ENCODE measurements at regions not wholly inside any gene's neighbourhood (a gene's known extent, or its start where the extent isn't known, plus 50 kb on each side); places are given as distances from the start of the nearest gene placed in this dataset.

DNA sequence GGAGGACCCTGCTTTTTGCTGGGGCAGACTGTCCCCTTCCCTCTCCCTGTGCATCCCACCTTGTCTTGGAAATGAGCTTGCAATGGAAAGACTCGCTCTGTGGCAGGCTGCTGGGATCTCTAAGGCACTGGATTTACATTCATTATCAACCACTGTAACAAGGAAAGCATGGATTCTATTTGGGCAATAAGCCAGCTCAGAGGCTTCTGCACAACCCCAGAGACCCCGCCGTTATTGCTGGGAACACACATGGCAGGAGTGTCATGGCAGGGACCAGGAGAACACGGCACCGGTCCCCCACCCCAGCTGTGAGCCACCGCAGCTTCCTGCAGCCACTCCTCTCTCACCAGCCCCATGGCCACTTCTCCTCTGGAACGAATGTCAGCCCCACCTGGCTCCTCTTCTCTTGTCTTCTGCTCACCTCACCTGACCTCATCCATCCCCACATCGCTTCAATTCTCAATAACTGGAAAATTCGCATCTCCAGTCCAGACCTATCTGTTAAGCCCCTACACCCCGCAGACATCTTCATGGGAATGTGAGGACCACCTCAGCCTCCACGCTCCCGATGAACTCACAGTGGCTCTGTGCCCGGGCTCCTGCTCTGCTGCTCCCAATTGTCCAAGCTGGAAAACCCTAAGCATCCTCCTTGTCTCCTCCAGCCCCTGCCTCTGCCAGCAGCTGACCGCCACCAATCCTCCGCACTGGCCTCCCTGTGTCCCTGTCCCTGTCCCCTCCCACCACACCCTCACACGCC, 181.5 kb downstream of the USP12 start:
- no peak for DNase-seq (ENCODE audit: low spot score)

DNA sequence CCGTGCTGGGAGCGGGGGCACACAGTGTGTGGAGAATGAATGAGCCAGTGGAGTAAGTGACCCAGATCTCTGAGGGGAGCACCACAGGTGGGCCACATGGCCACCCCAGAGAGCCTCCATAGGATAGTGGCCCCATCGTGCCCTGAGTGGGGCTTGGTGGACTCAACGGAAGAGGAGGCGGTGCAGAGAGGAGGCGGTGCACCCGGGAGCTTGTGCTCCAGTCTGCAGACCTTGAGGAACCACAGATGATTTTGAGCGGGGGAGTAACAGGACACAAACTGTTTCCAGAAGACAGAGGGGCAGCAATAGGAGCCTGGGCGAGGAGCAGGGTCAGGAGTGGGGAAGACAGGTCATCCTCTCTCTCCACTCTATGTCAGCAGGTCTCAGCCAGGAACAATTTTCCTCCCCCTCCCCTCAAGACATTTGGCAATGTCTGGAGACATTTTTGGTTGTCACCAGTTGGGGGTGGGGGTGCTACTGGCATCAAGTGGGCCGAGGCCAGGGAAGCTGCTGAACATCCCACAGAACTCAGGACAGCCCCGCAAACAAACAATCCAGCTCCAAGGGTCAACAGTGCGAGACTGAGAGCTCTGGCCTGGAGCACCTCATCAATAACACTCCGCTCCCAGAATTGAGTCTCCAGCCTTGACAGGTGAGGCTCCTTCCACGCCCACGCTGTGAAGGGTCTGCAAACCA, 182.2 kb downstream of the USP12 start:
- no peak for DNase-seq (ENCODE audit: low spot score)

DNA sequence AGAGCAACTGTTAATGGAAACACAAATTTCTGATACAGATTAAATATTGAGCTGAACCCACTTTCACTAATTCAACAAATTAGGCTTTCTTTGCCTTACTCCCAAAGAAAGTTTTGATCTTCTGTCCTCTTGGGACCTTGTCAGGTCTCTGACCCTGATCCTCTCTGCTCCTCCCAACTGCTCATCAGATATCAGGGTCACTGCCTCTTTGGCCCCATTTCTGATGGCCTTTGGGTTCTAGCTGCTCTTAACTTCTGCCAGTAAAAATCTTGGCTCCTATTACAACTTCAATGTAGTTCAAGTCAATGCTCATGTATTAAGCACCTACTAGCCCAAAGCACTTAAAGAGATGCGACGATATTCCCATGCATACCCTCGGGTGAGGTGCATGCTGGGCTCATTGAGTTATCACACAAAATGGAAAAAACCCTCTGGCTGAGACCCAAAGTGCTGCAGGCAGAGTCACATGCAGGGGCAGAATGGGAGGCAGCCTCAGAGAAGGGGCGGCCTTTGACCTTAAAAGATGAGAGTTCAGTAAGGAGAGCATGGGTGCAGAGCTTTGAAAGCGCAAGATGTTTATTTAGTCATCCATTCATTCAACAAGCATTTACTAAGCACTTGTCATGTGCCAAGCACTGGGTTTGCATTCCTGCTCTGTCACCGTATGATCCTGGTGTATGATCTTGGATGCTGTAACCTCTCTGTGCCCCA, 183.4 kb downstream of the USP12 start:
- DNase-seq (ENCODE audit: low spot score): no peak

DNA sequence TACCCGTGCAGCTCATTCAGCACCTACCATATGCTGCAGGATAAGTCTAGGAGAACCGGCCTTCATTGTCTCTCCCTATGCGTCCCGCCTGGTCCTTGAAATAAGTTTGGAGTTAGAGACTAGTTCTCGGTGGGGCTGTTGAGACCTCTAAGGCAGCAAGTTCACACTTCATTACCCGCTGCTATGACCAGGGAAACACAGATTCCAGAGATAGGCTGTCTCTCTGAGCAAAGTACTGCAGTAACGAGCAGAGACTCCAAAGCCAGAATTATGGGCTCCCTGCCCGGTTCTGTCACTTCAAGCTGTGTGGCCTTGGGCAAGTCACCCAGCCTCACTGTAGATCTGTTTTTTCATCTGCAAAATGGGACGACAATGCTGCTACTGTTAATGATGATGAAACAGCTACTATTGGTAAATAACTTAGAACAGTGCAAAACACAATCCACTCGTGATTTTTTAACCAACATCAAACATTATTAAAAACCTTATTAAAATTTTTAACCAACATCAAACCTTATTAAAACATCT, 184.1 kb downstream of the USP12 start:
- DNase-seq (ENCODE audit: low spot score): no peak

DNA sequence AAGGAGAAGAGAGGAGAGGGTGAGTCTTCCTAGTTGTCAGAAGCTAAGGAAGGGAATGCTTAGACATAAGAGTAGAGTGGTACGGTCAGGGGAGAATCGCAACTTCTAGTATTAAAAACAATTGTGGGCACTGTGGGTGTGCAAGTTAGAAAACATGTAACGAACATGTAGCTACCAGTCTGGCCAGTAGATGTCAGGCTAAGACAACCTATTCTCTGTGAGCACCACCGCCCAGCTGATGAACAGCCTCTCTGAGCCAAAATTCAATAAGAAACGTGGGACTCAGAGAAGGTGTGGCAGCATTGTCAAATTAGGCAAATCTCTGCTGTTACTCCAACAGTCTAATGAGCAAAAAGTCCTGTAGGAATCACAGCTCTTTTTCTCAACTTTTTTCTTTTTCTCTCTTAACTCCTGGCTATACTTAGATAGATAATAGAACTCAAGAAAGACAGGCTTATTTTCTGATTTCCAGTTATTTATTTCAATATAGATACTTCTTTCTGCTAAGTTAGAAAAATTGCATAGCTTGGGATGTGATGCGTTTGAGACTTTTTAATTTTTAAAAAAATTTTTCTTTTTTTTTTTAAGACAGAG, 186.2 kb downstream of the USP12 start:
- DNase-seq (ENCODE audit: low spot score): peak; percentile 76

DNA sequence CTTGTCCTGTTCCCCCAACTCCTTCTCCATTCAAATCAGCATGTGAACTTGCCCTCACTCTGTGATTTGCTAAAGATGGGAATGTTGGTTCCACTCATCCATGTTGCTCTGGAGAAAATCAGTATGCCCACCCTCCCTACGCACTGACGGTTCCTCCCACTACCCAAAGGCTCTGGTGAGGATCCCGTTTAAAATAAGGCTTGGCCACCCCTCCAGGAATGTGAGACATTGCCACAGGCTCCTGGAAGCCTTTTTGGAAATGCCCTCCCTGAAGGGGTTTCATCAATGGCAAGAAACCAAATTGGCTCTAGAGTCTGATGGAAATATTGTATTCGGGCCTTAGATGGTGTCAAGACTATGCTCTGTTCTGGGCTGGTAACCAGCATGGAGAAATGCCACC, 187.3 kb downstream of the USP12 start:
- DNase-seq (ENCODE audit: low spot score): no peak

DNA sequence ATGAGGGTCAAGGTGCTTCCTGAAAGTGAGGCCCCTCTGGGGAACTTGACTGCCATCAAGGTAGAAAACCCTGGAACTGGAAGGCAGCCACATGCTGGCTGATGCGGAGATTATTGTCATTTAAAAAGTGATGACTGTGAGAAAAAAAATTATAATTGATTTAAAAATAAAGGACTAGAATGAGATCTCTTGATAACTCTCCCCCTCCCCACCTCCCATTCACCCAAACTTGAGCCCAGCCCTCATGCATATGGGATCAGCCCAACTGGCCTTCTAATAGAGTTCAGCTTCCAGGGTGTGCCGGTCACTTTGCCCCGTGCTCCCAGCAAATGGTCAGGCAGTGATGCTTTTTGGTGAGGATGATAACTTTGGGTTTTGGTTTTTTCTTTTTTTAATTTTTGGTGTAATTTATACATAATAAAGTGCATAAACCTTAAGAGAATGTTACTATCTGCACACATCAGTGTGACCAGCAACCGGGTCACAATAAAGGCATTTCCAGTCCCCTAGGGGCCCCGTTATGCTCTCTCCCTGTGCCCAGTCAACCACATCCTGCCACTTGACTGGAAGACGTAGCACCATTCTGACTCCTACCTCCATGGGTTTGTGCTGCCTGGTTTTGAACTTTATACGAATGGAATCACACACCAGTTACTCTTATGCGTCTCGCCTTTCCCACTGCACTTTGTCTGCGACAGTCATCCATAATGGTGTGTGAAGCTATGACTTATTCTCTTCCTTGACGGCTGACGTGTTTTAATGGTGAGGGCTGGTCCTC, 187.9 kb downstream of the USP12 start:
- peak; percentile 59 for DNase-seq (ENCODE audit: low spot score)

DNA sequence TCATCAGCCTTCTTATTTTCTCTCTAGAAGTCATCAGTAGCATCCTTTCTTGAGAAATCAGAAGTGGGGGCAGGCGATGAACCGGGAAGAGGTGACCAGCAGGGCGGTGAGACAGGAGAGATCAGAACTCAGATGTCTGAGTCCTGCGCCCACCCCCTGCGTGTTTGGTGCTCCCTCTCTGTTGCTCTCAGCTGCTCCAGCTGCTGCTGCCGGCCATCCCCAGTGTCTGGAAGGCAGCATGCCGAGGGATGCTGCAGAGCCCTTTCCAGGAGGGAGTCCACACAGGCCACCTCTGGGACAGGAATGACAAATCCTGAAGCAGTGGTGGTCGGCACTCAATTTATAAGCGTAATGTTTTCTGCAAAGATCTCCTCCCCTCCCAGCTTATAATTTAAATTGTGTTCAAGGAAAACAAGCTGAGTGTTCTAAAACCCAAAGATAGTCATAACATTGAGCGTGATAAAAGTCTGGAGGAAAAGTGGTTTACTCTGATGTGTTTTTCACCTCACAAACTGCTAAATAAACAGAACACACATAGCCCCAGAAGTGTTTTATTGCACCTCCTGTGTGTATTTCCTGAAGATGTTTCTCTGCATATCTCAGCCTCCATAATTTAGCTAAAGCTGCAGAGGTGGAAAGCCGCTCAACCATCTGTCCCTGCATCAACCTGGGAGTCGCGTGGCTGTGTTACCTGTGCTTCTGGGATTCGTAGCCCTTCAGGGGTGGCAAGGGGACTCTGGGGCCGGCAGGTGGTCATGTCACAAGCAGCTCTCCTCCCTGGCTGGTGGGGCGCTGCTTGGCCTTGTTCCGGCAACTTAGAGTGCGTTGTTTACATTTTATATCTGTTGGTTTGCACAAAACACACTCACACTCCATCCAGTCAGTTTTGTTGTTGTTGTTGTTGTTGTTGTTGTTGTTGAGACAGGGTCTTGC, 191.2 kb downstream of the USP12 start:
- DNase-seq (ENCODE audit: low spot score): no peak

DNA sequence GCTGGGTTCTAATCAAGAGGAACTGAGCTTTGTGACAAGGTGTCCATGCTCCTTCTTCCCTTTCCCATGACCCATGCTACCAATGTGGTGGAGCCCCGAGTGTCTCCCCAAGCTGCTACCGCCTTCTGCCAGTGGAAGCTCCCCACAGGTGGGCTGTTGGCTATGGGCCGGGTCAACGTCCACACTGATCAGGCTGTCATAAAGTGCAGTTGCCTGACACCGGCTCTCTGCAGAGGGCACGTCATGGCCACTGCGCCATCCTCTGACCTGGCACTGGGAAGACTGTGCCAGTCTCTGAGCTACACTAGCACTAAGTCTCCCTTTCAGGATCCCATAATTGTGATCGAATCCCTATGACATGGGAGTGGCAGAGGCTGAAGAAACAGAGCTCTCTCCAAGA, 192.3 kb downstream of the USP12 start:
- no peak for DNase-seq (ENCODE audit: low spot score)

DNA sequence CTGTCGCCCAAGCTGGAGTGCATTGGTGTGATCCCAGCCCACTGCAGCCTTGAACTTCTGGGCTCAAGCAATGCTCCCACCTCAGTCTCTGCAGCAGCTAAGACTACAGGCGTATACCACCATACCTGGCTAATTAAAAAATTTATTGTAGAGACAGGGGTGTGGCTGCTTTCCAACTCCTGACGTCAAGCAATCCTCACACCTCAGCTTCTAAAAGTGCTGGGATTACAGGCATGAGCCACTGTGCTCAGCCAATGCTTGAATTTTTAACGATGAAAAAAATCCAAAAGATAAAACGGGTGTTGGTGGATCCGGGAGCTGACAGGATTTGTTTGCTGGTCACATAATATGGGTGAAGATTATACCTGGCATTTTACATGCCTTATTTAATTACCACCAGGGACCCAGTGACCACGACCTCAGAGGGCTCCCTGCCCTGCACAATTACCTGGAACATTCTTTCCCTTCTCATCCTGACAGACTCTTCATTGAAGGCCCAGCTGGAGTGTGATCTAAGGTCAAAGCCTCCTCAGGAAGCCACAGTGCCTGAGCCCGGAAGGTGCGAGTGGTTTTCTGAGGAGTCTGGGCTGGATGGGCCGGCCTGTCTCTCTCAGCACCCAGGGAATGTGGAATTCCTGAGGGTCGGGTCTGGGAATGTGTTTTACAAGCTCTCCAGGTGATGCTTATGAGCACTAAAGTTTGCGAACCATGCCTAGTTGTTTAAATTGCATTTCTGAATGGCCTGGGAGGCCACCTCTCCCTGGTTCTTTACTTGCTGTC, 193.3 kb downstream of the USP12 start:
- DNase-seq (ENCODE audit: low spot score): no peak

DNA sequence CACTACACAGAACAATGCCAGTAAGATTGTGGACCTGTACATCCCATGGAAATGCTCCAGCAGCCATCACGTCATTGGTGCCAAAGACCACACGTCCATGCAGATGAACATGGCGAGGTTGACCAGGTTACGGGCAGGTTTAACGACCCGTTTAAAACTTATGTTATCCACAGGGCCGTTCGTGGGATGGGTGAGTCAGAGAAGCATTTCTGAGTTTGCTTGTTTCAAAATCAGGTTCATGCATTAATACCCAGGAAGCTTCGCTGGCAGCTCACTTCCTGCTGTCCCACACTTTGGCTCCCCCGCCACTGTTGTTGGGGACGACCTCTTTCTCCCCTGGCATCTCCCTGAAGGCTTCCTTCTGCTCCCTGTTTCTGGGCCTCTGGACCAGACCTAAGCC, 194.1 kb downstream of the USP12 start:
- peak; percentile 6 for DNase-seq (ENCODE audit: low spot score)

DNA sequence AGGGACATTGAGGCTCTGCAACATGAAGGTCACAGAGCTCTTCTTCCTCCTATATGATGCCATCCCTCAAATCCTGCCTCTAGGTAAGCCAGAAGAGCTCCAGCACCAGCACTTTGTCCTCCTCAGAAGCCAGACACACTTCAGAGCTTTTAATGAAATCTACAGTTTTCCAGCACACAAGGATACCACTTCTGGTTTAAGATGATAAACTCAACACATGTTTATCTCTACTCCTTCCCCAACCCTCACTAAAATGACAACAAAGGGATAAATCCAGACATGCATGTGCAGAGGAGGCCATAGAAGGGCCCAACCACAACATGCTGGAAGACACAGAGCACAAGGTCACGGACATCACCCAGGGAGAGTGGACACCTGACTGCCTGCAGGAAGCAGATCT, 195.3 kb downstream of the USP12 start:
- no peak for DNase-seq (ENCODE audit: low spot score)

DNA sequence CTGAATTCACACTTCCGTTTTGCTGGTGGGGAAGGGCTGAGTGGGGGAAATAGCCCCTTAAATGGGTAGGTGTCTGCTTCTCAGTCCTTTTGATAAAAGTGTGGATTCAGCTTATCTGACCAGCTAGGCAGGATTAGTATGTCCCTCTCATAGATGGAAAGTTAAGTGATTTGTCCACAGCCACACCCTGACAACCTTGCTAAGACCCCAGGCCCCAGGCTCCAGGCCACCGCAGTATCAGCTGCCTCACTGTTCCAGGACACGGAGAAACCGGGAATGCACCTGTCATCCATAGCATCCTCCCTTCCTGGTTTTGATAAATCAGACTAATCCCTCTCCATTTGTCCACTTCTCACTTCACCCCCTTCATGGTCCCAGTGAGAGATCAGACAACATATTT, 197.7 kb downstream of the USP12 start:
- no peak for DNase-seq (ENCODE audit: low spot score)

DNA sequence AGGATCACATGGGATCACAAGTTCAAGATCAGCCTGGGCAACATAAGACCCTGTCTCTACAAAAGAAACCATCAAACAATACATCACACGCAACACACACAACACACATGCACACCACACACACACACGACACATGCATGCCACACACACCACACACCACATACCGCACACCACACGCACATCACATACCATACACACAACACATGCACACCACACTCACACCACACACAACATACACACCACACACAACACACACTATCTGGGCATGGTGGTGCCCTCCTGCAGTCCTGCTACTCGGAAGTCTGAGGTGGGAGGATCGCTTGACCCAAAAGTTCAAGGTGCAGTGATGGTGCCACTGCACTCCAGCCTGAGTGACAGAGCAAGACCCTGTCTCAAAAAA, 198.3 kb downstream of the USP12 start:
- no peak for DNase-seq (ENCODE audit: low spot score)

DNA sequence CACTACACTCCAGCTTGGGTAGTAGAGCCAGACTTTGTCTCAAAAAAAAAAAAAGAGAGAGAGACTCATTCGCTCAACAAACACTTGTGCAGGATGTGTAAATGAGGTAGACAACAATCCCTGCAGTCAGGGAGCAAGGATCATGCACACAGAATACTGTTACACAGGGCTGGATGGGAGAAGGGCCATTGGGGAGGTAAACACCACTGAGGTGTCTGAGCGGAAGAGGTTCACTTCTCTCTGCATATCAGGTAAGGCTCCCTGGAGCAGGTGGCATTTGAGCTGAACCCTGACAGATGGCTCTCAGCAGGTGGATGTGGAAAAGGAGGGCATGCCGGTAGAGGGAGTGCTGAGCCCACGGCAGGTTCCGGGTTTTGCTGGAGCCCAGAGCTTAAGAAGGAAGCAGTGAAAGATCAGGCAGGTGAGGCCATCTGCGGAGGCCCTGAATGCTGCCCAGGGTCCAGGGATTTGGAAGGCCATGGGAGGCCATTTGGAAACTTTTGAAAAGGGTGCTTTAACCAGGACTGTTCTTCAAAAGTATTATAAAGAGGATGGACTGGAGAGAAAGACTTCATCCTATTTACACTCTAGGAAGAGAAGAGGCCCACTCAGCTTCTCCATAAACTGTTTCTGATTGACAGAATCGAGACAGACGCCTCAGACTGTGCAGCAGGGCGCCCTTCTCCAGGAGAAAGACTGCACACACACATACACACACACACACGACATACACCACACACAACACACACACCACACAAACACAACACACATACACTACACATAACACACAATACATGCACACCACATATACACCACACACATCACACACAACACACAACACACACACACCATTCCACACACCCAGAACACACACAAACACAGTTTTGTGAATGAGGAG, 199.4 kb downstream of the USP12 start:
- DNase-seq (ENCODE audit: low spot score): peak; percentile 12

DNA sequence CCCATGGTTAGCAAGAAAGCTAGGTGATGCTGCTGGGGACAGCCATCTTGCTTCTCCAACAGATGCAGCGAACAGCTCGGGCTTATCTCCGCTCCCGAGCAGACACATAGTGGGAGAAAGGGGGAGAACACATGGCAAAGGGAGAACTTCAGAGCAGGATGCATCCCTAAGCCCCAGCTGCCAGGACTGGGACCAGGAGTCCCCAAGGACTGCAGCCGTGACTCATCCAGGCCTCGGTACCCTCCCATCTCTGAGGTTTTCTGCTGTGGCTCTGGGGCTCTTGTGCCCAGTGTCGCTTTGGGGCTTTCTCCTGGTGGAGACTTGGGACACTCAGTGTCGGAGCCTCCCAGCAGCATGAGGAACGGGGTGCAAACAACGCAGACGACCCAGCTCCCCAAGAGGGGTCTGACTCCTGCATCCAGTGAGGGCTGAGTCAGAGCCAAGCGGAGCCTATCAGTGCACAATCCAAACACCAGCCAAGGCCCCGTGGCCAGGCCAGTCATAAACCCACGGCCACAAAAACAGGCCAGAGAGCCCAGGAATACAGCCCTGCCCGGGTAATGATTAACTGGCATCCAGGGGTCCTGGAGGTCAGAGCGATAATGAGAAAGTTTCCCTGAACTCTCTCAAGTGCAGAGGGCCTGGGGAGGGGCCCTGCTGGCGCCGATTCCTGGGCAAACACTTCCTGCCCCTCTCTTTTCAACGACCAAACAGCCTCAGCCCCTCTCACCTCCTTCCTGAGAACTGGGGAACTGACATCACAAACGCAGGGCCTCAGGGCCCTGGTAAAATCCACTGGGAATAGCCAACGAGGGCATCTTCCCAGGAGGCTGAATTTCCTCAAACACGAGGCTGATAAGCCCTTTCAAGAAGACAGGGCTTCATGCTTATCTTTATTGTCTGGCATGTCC, 202.9 kb downstream of the USP12 start:
- DNase-seq (ENCODE audit: low spot score): peak; percentile 23

Measured in H4 (cell line).